WTC11 (cell line): ENCODE measurements at regions not wholly inside any gene's neighbourhood (a gene's known extent, or its start where the extent isn't known, plus 50 kb on each side); places are given as distances from the start of the nearest gene placed in this dataset.
A peak's percentile ranks its signal among the peaks of the same experiment; 100 is the strongest.

Experiments used
- ATAC-seq: fragments of 200-7000 bp; cut with Tn5 transposase; 2 replicates; pipeline ENCODE4 v1.10.0; 2021; ENCODE audit warnings: mild to moderate bottlenecking, moderate library complexity
- CTCF ChIA-PET: fragments of 300-600 bp; sonication (Branson Sonifier 250); formaldehyde crosslinking; loops from one replicate; lab custom pipeline; 2021; ENCODE audit warnings: antibody characterized with exemption; lab: Charles Lee
- POLR2A ChIA-PET: fragments of 350-600 bp; sonication (Branson Sonifier 250); formaldehyde crosslinking; loops from one replicate; lab custom pipeline; 2021; ENCODE audit warnings: antibody characterized with exemption; lab: Charles Lee
- DNase-seq: peaks from one replicate; pipeline ENCODE4 v3.0.0; 2021; ENCODE audit warnings: low spot score
- H3K27ac Mint-ChIP-seq: 2 replicates; pipeline ENCODE4 v1.8.0; 2021; ENCODE audit warnings: mixed read lengths
- H3K27me3 Mint-ChIP-seq: 2 replicates; pipeline ENCODE4 v1.8.0; 2021; ENCODE audit warnings: low read depth, mild to moderate bottlenecking, moderate library complexity, mixed read lengths
- H3K36me3 Mint-ChIP-seq: 2 replicates; pipeline ENCODE4 v1.8.0; 2021; ENCODE audit warnings: mixed read lengths
- H3K4me1 Mint-ChIP-seq: 2 replicates; pipeline ENCODE4 v1.8.0; 2022; ENCODE audit warnings: mixed read lengths
- H3K4me3 Mint-ChIP-seq: 2 replicates; pipeline ENCODE4 v1.8.0; 2021; ENCODE audit warnings: mild to moderate bottlenecking, moderate library complexity, mixed read lengths
- H3K9me3 Mint-ChIP-seq: 2 replicates; pipeline ENCODE4 v1.8.0; 2021; ENCODE audit warnings: mixed read lengths
- CREB1 ChIP-seq: sonication (generic); formaldehyde crosslinking; IDR thresholded peaks from 2 replicates; pipeline ENCODE4 v1.8.0; 2023; ENCODE audit warnings: mild to moderate bottlenecking, missing genetic modification reagents
- GABPB1 ChIP-seq: sonication (generic); formaldehyde crosslinking; IDR thresholded peaks from 2 replicates; pipeline ENCODE4 v1.8.1; 2023; ENCODE audit warnings: mild to moderate bottlenecking, missing genetic modification reagents
- JUN ChIP-seq: sonication (generic); formaldehyde crosslinking; IDR thresholded peaks from 2 replicates; pipeline ENCODE4 v1.8.0; 2023; ENCODE audit warnings: mild to moderate bottlenecking, missing genetic modification reagents
- PRRX2 ChIP-seq: fragments of 250-450 bp; sonication (Bioruptor Pico); IDR thresholded peaks from 2 replicates; pipeline ENCODE4 v1.8.0; 2021; ENCODE audit warnings: mild to moderate bottlenecking
- RELA ChIP-seq: sonication (generic); formaldehyde crosslinking; IDR thresholded peaks from 2 replicates; pipeline ENCODE4 v1.8.1; 2022; ENCODE audit warnings: missing genetic modification reagents, mild to moderate bottlenecking, borderline replicate concordance
- RORB ChIP-seq: fragments of 250-450 bp; sonication (Bioruptor Pico); IDR thresholded peaks from 2 replicates; pipeline ENCODE4 v1.9.0; 2021; ENCODE audit warnings: mild to moderate bottlenecking
- SMAD3 ChIP-seq: sonication (generic); formaldehyde crosslinking; IDR thresholded peaks from 2 replicates; pipeline ENCODE4 v1.8.0; 2022; ENCODE audit warnings: missing genetic modification reagents, mild to moderate bottlenecking, borderline replicate concordance
- TEAD1 ChIP-seq: sonication (generic); formaldehyde crosslinking; IDR thresholded peaks from 2 replicates; pipeline ENCODE4 v1.8.0; 2022; ENCODE audit warnings: mild to moderate bottlenecking, missing genetic modification reagents
- ZBTB21 ChIP-seq: sonication (generic); formaldehyde crosslinking; IDR thresholded peaks from 2 replicates; pipeline ENCODE4 v1.8.1; 2023; ENCODE audit warnings: mild to moderate bottlenecking, missing genetic modification reagents, borderline replicate concordance
- ZNF121 ChIP-seq: sonication (generic); formaldehyde crosslinking; IDR thresholded peaks from 2 replicates; pipeline ENCODE4 v1.8.0; 2023; ENCODE audit warnings: missing genetic modification reagents
- ZNF138 ChIP-seq: sonication (generic); formaldehyde crosslinking; conservative IDR thresholded peaks from 2 replicates; pipeline ENCODE4 v1.8.1; 2022; ENCODE audit warnings: mild to moderate bottlenecking, moderate library complexity, missing genetic modification reagents
- ZNF263 ChIP-seq: sonication (generic); formaldehyde crosslinking; IDR thresholded peaks from 2 replicates; pipeline ENCODE4 v1.8.1; 2022; ENCODE audit warnings: low read depth, mild to moderate bottlenecking, moderate library complexity, missing genetic modification reagents
- ZNF423 ChIP-seq: fragments of 250-450 bp; sonication (Bioruptor Pico); IDR thresholded peaks from 2 replicates; pipeline ENCODE4 v2.1.2; 2022; ENCODE audit warnings: mild to moderate bottlenecking, moderate library complexity
- TF ChIP-seq, protein P1 (sequence below): sonication (generic); formaldehyde crosslinking; IDR thresholded peaks from 2 replicates; pipeline ENCODE4 v1.8.0; 2022; ENCODE audit warnings: mild to moderate bottlenecking, missing genetic modification reagents
- TF ChIP-seq, protein P2 (sequence below): sonication (generic); formaldehyde crosslinking; conservative IDR thresholded peaks from 2 replicates; pipeline ENCODE4 v1.8.1; 2023; ENCODE audit warnings: mild to moderate bottlenecking, low read depth, missing genetic modification reagents, moderate library complexity
- TF ChIP-seq, protein P3 (sequence below): sonication (generic); formaldehyde crosslinking; IDR thresholded peaks from 2 replicates; pipeline ENCODE4 v1.8.0; 2023; ENCODE audit warnings: missing genetic modification reagents
- TF ChIP-seq, protein P4 (sequence below): fragments of 250-450 bp; sonication (Bioruptor Pico); IDR thresholded peaks from 2 replicates; pipeline ENCODE4 v1.9.0; 2021; ENCODE audit warnings: mild to moderate bottlenecking
- TF ChIP-seq, protein P5 (sequence below): sonication (generic); formaldehyde crosslinking; IDR thresholded peaks from 2 replicates; pipeline ENCODE4 v1.8.0; 2023; ENCODE audit warnings: missing genetic modification reagents, mild to moderate bottlenecking, borderline replicate concordance
- TF ChIP-seq, protein P6 (sequence below): sonication (generic); formaldehyde crosslinking; IDR thresholded peaks from 2 replicates; pipeline ENCODE4 v1.8.0; 2022; ENCODE audit warnings: mild to moderate bottlenecking, missing genetic modification reagents
- TF ChIP-seq, protein P7 (sequence below): sonication (generic); formaldehyde crosslinking; IDR thresholded peaks from 2 replicates; pipeline ENCODE4 v1.8.0; 2022; ENCODE audit warnings: mild to moderate bottlenecking, missing genetic modification reagents
- TF ChIP-seq, protein P8 (sequence below): sonication (generic); formaldehyde crosslinking; IDR thresholded peaks from 2 replicates; pipeline ENCODE4 v1.8.1; 2023; ENCODE audit warnings: mild to moderate bottlenecking, missing genetic modification reagents

DNA sequence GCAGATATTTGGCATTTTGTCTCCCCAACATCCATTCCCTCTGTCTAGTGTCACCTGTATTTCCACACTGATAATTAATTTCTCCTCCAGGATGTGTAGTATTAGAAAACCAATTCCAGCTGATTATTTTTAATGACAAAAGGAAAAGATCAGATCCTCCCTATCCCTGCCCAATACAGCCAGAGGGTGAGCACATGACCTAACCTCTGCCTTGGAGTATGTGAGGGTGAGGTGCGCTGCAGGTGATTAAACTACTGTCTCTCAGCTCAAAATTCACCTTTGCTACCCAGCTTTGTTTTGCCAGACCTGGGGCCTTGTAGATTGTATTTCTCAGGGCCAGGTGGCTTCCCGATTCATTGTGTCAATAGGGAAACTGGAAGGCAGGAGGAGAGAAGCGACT, 402.1 kb downstream of the PRELID2 start:
- Mint-ChIP-seq H3K27ac (no peak overlapping the region), H3K9me3 (peaks cover 4% of the 10 kb centered on the region; the same call in 1 of the 2 replicates), H3K27me3 (no peaks in the 10 kb centered on the region), H3K4me3 (no peak overlapping the region), H3K4me1 (peaks cover 25% of the 10 kb centered on the region), H3K36me3 (no peaks in the 10 kb centered on the region)
- TF ChIP-seq, protein P1, sequence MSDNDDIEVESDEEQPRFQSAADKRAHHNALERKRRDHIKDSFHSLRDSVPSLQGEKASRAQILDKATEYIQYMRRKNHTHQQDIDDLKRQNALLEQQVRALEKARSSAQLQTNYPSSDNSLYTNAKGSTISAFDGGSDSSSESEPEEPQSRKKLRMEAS (CRISPR knock-in tag), result no peak
- TF ChIP-seq CREB1 (no peak), ZNF263 (no peak), SMAD3 (no peak), RORB (no peak), ZNF423 (CRISPR knock-in tag) (no peak), GABPB1 (CRISPR knock-in tag) (no peak)
- TF ChIP-seq, protein P2, sequence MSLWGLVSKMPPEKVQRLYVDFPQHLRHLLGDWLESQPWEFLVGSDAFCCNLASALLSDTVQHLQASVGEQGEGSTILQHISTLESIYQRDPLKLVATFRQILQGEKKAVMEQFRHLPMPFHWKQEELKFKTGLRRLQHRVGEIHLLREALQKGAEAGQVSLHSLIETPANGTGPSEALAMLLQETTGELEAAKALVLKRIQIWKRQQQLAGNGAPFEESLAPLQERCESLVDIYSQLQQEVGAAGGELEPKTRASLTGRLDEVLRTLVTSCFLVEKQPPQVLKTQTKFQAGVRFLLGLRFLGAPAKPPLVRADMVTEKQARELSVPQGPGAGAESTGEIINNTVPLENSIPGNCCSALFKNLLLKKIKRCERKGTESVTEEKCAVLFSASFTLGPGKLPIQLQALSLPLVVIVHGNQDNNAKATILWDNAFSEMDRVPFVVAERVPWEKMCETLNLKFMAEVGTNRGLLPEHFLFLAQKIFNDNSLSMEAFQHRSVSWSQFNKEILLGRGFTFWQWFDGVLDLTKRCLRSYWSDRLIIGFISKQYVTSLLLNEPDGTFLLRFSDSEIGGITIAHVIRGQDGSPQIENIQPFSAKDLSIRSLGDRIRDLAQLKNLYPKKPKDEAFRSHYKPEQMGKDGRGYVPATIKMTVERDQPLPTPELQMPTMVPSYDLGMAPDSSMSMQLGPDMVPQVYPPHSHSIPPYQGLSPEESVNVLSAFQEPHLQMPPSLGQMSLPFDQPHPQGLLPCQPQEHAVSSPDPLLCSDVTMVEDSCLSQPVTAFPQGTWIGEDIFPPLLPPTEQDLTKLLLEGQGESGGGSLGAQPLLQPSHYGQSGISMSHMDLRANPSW (CRISPR knock-in tag), result no peak
- TF ChIP-seq, protein P3, sequence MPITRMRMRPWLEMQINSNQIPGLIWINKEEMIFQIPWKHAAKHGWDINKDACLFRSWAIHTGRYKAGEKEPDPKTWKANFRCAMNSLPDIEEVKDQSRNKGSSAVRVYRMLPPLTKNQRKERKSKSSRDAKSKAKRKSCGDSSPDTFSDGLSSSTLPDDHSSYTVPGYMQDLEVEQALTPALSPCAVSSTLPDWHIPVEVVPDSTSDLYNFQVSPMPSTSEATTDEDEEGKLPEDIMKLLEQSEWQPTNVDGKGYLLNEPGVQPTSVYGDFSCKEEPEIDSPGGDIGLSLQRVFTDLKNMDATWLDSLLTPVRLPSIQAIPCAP (CRISPR knock-in tag), result no peak
- ChIA-PET POLR2A (no interaction called here), CTCF (no interaction called here)
- DNase-seq (no peak), ATAC-seq (peak; percentile 62)

DNA sequence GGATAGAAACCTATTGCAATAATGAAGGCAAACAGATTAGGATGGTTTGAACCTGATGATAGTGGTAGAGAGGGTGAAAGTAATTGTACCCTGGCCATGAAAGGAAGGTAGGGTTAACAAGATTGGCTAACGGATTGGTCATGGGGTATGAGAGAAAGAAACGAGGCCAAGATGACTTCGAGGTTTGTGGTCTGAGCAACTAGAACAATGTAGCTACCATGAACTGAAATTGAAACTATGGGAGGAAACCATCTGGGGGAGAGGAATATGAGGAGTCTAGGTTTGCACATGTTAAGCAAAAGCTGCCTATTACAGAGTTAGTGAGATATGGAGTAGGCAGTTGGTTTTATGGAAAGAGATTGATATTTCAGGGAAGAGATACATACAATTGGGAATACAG, 406.0 kb downstream of the PRELID2 start:
- TF ChIP-seq, protein P4, sequence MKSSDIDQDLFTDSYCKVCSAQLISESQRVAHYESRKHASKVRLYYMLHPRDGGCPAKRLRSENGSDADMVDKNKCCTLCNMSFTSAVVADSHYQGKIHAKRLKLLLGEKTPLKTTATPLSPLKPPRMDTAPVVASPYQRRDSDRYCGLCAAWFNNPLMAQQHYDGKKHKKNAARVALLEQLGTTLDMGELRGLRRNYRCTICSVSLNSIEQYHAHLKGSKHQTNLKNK (CRISPR knock-in tag), result no peak
- TF ChIP-seq RELA (CRISPR knock-in tag), result no peak
- TF ChIP-seq, all 79 proteins: peak for 0
- CTCF ChIA-PET, result no interaction called here
- Mint-ChIP-seq H3K9me3 (peaks cover 20% of the 10 kb centered on the region), H3K36me3 (peaks cover 17% of the 10 kb centered on the region), H3K27me3 (no peaks in the 10 kb centered on the region), H3K4me3 (no peak overlapping the region), H3K27ac (no peak overlapping the region), H3K4me1 (peaks cover 19% of the 10 kb centered on the region)
- ATAC-seq (no peak), DNase-seq (no peak)
- POLR2A ChIA-PET, result no interaction called here

DNA sequence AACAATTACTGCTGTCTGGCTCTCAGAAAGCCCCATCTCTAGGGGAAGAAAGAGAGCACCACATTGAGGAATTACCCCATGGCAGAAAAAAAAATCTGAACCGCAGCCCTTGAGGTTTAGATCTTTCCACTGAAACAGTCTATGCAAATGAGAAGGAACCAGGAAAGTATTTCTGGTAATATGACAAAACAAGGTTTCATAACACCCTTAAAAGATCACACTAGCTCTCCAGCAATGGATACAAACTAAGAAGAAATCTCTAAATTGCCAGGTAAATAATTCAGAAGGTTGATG, 427.1 kb downstream of the PRELID2 start:
- ChIA-PET CTCF (no interaction called here), POLR2A (no interaction called here)
- Mint-ChIP-seq H3K27ac (no peak overlapping the region), H3K27me3 (peaks cover 9% of the 10 kb centered on the region; the same call in 1 of the 2 replicates), H3K9me3 (peaks cover 77% of the 10 kb centered on the region), H3K4me1 (peaks cover 9% of the 10 kb centered on the region), H3K36me3 (peaks cover 68% of the 10 kb centered on the region), H3K4me3 (no peak overlapping the region)
- DNase-seq, result no peak
- no peak for ATAC-seq
- TF ChIP-seq ZNF423 (CRISPR knock-in tag) (no peak), RELA (CRISPR knock-in tag) (no peak), ZNF138 (CRISPR knock-in tag) (no peak), ZBTB21 (CRISPR knock-in tag) (no peak), JUN (CRISPR knock-in tag) (no peak), ZNF121 (no peak), TEAD1 (CRISPR knock-in tag) (no peak), PRRX2 (CRISPR knock-in tag) (no peak)
- TF ChIP-seq, protein P5, sequence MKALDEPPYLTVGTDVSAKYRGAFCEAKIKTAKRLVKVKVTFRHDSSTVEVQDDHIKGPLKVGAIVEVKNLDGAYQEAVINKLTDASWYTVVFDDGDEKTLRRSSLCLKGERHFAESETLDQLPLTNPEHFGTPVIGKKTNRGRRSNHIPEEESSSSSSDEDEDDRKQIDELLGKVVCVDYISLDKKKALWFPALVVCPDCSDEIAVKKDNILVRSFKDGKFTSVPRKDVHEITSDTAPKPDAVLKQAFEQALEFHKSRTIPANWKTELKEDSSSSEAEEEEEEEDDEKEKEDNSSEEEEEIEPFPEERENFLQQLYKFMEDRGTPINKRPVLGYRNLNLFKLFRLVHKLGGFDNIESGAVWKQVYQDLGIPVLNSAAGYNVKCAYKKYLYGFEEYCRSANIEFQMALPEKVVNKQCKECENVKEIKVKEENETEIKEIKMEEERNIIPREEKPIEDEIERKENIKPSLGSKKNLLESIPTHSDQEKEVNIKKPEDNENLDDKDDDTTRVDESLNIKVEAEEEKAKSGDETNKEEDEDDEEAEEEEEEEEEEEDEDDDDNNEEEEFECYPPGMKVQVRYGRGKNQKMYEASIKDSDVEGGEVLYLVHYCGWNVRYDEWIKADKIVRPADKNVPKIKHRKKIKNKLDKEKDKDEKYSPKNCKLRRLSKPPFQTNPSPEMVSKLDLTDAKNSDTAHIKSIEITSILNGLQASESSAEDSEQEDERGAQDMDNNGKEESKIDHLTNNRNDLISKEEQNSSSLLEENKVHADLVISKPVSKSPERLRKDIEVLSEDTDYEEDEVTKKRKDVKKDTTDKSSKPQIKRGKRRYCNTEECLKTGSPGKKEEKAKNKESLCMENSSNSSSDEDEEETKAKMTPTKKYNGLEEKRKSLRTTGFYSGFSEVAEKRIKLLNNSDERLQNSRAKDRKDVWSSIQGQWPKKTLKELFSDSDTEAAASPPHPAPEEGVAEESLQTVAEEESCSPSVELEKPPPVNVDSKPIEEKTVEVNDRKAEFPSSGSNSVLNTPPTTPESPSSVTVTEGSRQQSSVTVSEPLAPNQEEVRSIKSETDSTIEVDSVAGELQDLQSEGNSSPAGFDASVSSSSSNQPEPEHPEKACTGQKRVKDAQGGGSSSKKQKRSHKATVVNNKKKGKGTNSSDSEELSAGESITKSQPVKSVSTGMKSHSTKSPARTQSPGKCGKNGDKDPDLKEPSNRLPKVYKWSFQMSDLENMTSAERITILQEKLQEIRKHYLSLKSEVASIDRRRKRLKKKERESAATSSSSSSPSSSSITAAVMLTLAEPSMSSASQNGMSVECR (CRISPR knock-in tag), result no peak
- TF ChIP-seq, protein P6, sequence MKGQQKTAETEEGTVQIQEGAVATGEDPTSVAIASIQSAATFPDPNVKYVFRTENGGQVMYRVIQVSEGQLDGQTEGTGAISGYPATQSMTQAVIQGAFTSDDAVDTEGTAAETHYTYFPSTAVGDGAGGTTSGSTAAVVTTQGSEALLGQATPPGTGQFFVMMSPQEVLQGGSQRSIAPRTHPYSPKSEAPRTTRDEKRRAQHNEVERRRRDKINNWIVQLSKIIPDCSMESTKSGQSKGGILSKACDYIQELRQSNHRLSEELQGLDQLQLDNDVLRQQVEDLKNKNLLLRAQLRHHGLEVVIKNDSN (CRISPR knock-in tag), result no peak
- TF ChIP-seq, protein P7, sequence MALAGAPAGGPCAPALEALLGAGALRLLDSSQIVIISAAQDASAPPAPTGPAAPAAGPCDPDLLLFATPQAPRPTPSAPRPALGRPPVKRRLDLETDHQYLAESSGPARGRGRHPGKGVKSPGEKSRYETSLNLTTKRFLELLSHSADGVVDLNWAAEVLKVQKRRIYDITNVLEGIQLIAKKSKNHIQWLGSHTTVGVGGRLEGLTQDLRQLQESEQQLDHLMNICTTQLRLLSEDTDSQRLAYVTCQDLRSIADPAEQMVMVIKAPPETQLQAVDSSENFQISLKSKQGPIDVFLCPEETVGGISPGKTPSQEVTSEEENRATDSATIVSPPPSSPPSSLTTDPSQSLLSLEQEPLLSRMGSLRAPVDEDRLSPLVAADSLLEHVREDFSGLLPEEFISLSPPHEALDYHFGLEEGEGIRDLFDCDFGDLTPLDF (CRISPR knock-in tag), result no peak
- TF ChIP-seq, protein P8, sequence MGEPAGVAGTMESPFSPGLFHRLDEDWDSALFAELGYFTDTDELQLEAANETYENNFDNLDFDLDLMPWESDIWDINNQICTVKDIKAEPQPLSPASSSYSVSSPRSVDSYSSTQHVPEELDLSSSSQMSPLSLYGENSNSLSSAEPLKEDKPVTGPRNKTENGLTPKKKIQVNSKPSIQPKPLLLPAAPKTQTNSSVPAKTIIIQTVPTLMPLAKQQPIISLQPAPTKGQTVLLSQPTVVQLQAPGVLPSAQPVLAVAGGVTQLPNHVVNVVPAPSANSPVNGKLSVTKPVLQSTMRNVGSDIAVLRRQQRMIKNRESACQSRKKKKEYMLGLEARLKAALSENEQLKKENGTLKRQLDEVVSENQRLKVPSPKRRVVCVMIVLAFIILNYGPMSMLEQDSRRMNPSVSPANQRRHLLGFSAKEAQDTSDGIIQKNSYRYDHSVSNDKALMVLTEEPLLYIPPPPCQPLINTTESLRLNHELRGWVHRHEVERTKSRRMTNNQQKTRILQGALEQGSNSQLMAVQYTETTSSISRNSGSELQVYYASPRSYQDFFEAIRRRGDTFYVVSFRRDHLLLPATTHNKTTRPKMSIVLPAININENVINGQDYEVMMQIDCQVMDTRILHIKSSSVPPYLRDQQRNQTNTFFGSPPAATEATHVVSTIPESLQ (CRISPR knock-in tag), result no peak
